ENCODE measurements at regions not wholly inside any gene's neighbourhood (a gene's known extent, or its start where the extent isn't known, plus 50 kb on each side); places are given as distances from the start of the nearest gene placed in this dataset.

DNA sequence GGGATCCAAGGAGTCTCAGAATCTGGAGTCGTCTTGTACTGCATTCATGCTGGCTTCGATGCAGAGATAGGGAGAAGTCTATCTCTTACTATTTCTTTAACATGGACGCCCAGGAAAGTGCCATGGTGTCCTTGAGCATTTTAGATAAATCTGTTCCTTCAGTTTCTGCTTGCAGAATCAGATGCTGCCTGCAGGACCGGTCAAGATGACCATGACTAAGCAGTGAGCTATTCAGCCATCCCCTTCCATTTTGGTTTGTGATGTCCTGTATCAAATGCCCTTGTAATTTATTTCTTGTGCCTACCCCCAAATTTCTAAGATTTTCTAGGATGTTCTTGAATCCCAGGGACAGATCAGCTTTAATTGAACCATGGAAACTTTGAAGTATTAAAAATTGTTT is 139.4 kb upstream of the TP63 start:
- peaks cover 5% of the 10 kb centered on the region; the same call in 1 of the 2 replicates for H3K9me2 ChIP-seq (ENCODE audit: insufficient read depth)

More for the DNA sequence above, 139.4 kb upstream of the TP63 start:
- TF ChIP-seq, protein P1, sequence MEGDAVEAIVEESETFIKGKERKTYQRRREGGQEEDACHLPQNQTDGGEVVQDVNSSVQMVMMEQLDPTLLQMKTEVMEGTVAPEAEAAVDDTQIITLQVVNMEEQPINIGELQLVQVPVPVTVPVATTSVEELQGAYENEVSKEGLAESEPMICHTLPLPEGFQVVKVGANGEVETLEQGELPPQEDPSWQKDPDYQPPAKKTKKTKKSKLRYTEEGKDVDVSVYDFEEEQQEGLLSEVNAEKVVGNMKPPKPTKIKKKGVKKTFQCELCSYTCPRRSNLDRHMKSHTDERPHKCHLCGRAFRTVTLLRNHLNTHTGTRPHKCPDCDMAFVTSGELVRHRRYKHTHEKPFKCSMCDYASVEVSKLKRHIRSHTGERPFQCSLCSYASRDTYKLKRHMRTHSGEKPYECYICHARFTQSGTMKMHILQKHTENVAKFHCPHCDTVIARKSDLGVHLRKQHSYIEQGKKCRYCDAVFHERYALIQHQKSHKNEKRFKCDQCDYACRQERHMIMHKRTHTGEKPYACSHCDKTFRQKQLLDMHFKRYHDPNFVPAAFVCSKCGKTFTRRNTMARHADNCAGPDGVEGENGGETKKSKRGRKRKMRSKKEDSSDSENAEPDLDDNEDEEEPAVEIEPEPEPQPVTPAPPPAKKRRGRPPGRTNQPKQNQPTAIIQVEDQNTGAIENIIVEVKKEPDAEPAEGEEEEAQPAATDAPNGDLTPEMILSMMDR (conservative IDR thresholded peaks at IDR 0.05; ENCODE audit: low read depth in 2 of 2): no peak
- no peak for TF ChIP-seq CREB1 (CRISPR knock-in tag; IDR thresholded peaks at IDR 0.05; ENCODE audit: low read depth)
- no peak for TF ChIP-seq ZNF331 (CRISPR knock-in tag; IDR thresholded peaks at IDR 0.05; ENCODE audit: low read depth)
- TF ChIP-seq STAT1 (IDR thresholded peaks at IDR 0.05; ENCODE audit: unreplicated experiment): no peak
- TF ChIP-seq, protein P2, sequence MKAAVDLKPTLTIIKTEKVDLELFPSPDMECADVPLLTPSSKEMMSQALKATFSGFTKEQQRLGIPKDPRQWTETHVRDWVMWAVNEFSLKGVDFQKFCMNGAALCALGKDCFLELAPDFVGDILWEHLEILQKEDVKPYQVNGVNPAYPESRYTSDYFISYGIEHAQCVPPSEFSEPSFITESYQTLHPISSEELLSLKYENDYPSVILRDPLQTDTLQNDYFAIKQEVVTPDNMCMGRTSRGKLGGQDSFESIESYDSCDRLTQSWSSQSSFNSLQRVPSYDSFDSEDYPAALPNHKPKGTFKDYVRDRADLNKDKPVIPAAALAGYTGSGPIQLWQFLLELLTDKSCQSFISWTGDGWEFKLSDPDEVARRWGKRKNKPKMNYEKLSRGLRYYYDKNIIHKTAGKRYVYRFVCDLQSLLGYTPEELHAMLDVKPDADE (IDR thresholded peaks at IDR 0.05): no peak
- TF ChIP-seq, protein P3, sequence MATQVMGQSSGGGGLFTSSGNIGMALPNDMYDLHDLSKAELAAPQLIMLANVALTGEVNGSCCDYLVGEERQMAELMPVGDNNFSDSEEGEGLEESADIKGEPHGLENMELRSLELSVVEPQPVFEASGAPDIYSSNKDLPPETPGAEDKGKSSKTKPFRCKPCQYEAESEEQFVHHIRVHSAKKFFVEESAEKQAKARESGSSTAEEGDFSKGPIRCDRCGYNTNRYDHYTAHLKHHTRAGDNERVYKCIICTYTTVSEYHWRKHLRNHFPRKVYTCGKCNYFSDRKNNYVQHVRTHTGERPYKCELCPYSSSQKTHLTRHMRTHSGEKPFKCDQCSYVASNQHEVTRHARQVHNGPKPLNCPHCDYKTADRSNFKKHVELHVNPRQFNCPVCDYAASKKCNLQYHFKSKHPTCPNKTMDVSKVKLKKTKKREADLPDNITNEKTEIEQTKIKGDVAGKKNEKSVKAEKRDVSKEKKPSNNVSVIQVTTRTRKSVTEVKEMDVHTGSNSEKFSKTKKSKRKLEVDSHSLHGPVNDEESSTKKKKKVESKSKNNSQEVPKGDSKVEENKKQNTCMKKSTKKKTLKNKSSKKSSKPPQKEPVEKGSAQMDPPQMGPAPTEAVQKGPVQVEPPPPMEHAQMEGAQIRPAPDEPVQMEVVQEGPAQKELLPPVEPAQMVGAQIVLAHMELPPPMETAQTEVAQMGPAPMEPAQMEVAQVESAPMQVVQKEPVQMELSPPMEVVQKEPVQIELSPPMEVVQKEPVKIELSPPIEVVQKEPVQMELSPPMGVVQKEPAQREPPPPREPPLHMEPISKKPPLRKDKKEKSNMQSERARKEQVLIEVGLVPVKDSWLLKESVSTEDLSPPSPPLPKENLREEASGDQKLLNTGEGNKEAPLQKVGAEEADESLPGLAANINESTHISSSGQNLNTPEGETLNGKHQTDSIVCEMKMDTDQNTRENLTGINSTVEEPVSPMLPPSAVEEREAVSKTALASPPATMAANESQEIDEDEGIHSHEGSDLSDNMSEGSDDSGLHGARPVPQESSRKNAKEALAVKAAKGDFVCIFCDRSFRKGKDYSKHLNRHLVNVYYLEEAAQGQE (IDR thresholded peaks at IDR 0.05; ENCODE audit: unreplicated experiment): no peak
- TF ChIP-seq ZNF114 (CRISPR knock-in tag; IDR thresholded peaks at IDR 0.05): no peak
- no peak for TF ChIP-seq NANOG (IDR thresholded peaks at IDR 0.05; ENCODE audit: borderline replicate concordance)
- no peak for TF ChIP-seq JUNB (IDR thresholded peaks at IDR 0.05; ENCODE audit: unreplicated experiment)
- no peak for TF ChIP-seq EZH2 (IDR thresholded peaks at IDR 0.05; ENCODE audit: low read depth, unreplicated experiment)
- no peak for TF ChIP-seq EZH2phosphoT487 (IDR thresholded peaks at IDR 0.05; ENCODE audit: unreplicated experiment)
- TF ChIP-seq POLR2AphosphoS5 (IDR thresholded peaks at IDR 0.05; ENCODE audit: low read depth): no peak
- TF ChIP-seq, protein P4, sequence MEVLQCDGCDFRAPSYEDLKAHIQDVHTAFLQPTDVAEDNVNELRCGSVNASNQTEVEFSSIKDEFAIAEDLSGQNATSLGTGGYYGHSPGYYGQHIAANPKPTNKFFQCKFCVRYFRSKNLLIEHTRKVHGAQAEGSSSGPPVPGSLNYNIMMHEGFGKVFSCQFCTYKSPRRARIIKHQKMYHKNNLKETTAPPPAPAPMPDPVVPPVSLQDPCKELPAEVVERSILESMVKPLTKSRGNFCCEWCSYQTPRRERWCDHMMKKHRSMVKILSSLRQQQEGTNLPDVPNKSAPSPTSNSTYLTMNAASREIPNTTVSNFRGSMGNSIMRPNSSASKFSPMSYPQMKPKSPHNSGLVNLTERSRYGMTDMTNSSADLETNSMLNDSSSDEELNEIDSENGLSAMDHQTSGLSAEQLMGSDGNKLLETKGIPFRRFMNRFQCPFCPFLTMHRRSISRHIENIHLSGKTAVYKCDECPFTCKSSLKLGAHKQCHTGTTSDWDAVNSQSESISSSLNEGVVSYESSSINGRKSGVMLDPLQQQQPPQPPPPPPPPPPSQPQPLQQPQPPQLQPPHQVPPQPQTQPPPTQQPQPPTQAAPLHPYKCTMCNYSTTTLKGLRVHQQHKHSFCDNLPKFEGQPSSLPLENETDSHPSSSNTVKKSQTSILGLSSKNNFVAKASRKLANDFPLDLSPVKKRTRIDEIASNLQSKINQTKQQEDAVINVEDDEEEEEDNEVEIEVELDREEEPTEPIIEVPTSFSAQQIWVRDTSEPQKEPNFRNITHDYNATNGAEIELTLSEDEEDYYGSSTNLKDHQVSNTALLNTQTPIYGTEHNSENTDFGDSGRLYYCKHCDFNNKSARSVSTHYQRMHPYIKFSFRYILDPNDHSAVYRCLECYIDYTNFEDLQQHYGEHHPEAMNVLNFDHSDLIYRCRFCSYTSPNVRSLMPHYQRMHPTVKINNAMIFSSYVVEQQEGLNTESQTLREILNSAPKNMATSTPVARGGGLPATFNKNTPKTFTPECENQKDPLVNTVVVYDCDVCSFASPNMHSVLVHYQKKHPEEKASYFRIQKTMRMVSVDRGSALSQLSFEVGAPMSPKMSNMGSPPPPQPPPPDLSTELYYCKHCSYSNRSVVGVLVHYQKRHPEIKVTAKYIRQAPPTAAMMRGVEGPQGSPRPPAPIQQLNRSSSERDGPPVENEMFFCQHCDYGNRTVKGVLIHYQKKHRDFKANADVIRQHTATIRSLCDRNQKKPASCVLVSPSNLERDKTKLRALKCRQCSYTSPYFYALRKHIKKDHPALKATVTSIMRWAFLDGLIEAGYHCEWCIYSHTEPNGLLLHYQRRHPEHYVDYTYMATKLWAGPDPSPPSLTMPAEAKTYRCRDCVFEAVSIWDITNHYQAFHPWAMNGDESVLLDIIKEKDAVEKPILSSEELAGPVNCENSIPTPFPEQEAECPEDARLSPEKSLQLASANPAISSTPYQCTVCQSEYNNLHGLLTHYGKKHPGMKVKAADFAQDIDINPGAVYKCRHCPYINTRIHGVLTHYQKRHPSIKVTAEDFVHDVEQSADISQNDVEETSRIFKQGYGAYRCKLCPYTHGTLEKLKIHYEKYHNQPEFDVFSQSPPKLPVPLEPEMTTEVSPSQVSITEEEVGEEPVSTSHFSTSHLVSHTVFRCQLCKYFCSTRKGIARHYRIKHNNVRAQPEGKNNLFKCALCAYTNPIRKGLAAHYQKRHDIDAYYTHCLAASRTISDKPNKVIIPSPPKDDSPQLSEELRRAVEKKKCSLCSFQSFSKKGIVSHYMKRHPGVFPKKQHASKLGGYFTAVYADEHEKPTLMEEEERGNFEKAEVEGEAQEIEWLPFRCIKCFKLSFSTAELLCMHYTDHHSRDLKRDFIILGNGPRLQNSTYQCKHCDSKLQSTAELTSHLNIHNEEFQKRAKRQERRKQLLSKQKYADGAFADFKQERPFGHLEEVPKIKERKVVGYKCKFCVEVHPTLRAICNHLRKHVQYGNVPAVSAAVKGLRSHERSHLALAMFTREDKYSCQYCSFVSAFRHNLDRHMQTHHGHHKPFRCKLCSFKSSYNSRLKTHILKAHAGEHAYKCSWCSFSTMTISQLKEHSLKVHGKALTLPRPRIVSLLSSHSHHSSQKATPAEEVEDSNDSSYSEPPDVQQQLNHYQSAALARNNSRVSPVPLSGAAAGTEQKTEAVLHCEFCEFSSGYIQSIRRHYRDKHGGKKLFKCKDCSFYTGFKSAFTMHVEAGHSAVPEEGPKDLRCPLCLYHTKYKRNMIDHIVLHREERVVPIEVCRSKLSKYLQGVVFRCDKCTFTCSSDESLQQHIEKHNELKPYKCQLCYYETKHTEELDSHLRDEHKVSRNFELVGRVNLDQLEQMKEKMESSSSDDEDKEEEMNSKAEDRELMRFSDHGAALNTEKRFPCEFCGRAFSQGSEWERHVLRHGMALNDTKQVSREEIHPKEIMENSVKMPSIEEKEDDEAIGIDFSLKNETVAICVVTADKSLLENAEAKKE (CRISPR knock-in tag; IDR thresholded peaks at IDR 0.05): no peak
- no peak overlapping the region for H3K27ac ChIP-seq (ENCODE audit: low read depth)
- no peaks in the 10 kb centered on the region for H3K36me3 ChIP-seq (ENCODE audit: insufficient read depth)
- no peaks in the 10 kb centered on the region for H3K36me3 Mint-ChIP-seq (ENCODE audit: low read depth)
- no peaks in the 10 kb centered on the region for H3K9me3 Mint-ChIP-seq
- no peak overlapping the region for H3K27ac Mint-ChIP-seq
- ATAC-seq (no peak), DNase-seq (ENCODE audit: low spot score) (no peak)
- no peak overlapping the region for H2AFZ ChIP-seq
- no peaks in the 10 kb centered on the region for H3K4me1 Mint-ChIP-seq
- no peaks in the 10 kb centered on the region for H3F3A ChIP-seq (replicated peaks; ENCODE audit: low read depth)
- H3K4me2 ChIP-seq: no peak overlapping the region
- H3K27me3 Mint-ChIP-seq (ENCODE audit: insufficient read depth, low read depth, poor library complexity): peaks cover 4% of the 10 kb centered on the region
- no peaks in the 10 kb centered on the region for H3K79me2 ChIP-seq (replicated peaks; ENCODE audit: insufficient read depth)
- H3K4me1 ChIP-seq (ENCODE audit: insufficient read depth): no peaks in the 10 kb centered on the region
- no peaks in the 10 kb centered on the region for H4K20me1 ChIP-seq (replicated peaks; ENCODE audit: insufficient read depth)
- no peak overlapping the region for H3K4me3 Mint-ChIP-seq
- no peak overlapping the region for H3K4me3 ChIP-seq
- no peaks in the 10 kb centered on the region for H3K27me3 ChIP-seq (ENCODE audit: insufficient read depth)
